ENCODE measurements at regions not wholly inside any gene's neighbourhood (a gene's known extent, or its start where the extent isn't known, plus 50 kb on each side); places are given as distances from the start of the nearest gene placed in this dataset.

- Mint-ChIP-seq H3K36me3 (no peaks in the 10 kb centered on the region), H3K4me3 (no peak overlapping the region), H3K4me1 (peaks cover 18% of the 10 kb centered on the region), H3K9me3 (no peaks in the 10 kb centered on the region; the same call in 1 of the 2 replicates), H3K27me3 (ENCODE audit: low read depth) (no peaks in the 10 kb centered on the region), H3K27ac (no peak overlapping the region)
- no peak for DNase-seq (ENCODE audit: low spot score)
- TF ChIP-seq GTF2I (CRISPR knock-in tag; conservative IDR thresholded peaks at IDR 0.05) (no peak), AR (CRISPR knock-in tag; IDR thresholded peaks at IDR 0.05) (no peak), IRF2 (CRISPR knock-in tag; IDR thresholded peaks at IDR 0.05; ENCODE audit: borderline replicate concordance, low read depth) (no peak), SMAD4 (CRISPR knock-in tag; IDR thresholded peaks at IDR 0.05) (no peak), OVOL2 (CRISPR knock-in tag; IDR thresholded peaks at IDR 0.05; ENCODE audit: borderline replicate concordance) (no peak), MYBL2 (CRISPR knock-in tag; IDR thresholded peaks at IDR 0.05) (no peak), TCF7 (CRISPR knock-in tag; IDR thresholded peaks at IDR 0.05; ENCODE audit: low read depth) (no peak), ZNF138 (CRISPR knock-in tag; conservative IDR thresholded peaks at IDR 0.05) (no peak), FOXP1 (CRISPR knock-in tag; IDR thresholded peaks at IDR 0.05; ENCODE audit: borderline replicate concordance) (no peak), JAZF1 (CRISPR knock-in tag; IDR thresholded peaks at IDR 0.05) (no peak), ZNF263 (CRISPR knock-in tag; IDR thresholded peaks at IDR 0.05; ENCODE audit: low read depth) (no peak), ZNF423 (CRISPR knock-in tag; IDR thresholded peaks at IDR 0.05) (no peak), HMGA2 (CRISPR knock-in tag; IDR thresholded peaks at IDR 0.05) (no peak), PRRX2 (CRISPR knock-in tag; IDR thresholded peaks at IDR 0.05) (no peak), PRDM15 (CRISPR knock-in tag; IDR thresholded peaks at IDR 0.05) (no peak)
- TF ChIP-seq, protein P1, sequence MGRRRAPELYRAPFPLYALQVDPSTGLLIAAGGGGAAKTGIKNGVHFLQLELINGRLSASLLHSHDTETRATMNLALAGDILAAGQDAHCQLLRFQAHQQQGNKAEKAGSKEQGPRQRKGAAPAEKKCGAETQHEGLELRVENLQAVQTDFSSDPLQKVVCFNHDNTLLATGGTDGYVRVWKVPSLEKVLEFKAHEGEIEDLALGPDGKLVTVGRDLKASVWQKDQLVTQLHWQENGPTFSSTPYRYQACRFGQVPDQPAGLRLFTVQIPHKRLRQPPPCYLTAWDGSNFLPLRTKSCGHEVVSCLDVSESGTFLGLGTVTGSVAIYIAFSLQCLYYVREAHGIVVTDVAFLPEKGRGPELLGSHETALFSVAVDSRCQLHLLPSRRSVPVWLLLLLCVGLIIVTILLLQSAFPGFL (CRISPR knock-in tag; IDR thresholded peaks at IDR 0.05; ENCODE audit: borderline replicate concordance) = no peak
- TF ChIP-seq, protein P2, sequence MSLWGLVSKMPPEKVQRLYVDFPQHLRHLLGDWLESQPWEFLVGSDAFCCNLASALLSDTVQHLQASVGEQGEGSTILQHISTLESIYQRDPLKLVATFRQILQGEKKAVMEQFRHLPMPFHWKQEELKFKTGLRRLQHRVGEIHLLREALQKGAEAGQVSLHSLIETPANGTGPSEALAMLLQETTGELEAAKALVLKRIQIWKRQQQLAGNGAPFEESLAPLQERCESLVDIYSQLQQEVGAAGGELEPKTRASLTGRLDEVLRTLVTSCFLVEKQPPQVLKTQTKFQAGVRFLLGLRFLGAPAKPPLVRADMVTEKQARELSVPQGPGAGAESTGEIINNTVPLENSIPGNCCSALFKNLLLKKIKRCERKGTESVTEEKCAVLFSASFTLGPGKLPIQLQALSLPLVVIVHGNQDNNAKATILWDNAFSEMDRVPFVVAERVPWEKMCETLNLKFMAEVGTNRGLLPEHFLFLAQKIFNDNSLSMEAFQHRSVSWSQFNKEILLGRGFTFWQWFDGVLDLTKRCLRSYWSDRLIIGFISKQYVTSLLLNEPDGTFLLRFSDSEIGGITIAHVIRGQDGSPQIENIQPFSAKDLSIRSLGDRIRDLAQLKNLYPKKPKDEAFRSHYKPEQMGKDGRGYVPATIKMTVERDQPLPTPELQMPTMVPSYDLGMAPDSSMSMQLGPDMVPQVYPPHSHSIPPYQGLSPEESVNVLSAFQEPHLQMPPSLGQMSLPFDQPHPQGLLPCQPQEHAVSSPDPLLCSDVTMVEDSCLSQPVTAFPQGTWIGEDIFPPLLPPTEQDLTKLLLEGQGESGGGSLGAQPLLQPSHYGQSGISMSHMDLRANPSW (CRISPR knock-in tag; conservative IDR thresholded peaks at IDR 0.05; ENCODE audit: low read depth) = no peak
- TF ChIP-seq, protein P3, sequence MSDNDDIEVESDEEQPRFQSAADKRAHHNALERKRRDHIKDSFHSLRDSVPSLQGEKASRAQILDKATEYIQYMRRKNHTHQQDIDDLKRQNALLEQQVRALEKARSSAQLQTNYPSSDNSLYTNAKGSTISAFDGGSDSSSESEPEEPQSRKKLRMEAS (CRISPR knock-in tag; IDR thresholded peaks at IDR 0.05) = no peak
- POLR2A ChIA-PET = no interaction called here
- peak; percentile 65 for ATAC-seq
- CTCF ChIA-PET = no interaction called here
Observed at GRCh38 chr3:176577447-176577846, 619.8 kb downstream of the TBL1XR1 start.

All from WTC11 (cell line).